Fibroblast of mammary gland (primary cell): ENCODE measurements at regions not wholly inside any gene's neighbourhood (a gene's known extent, or its start where the extent isn't known, plus 50 kb on each side); places are given as distances from the start of the nearest gene placed in this dataset.
"Not testable (repeated sequence)": the region's sequence is repeated elsewhere in the genome, so short reads cannot be mapped to it uniquely, and the experiment has no call there.

Experiments
- DNase-seq: peaks from one replicate; pipeline ENCODE4 v3.0.0-alpha.2; 2010; ENCODE audit warnings: low read depth
- H3K4me3 ChIP-seq: 2 replicates; pipeline ENCODE4 v1.5.1; 2011; ENCODE audit warnings: low read depth, mild to moderate bottlenecking, low read length, moderate library complexity; ENCODE audit not compliant: control insufficient read depth
- CTCF ChIP-seq: conservative IDR thresholded peaks from 2 replicates; pipeline ENCODE4 v1.5.1; 2011; ENCODE audit warnings: low read depth, low read length, inconsistent platforms; ENCODE audit not compliant: control insufficient read depth, insufficient read depth

GRCh38 chr3:151600783-151601182 is 132.9 kb upstream of the AADACL2 start:
- no peak for TF ChIP-seq CTCF
- no peak for DNase-seq
- H3K4me3 ChIP-seq: no peak overlapping the region

DNA sequence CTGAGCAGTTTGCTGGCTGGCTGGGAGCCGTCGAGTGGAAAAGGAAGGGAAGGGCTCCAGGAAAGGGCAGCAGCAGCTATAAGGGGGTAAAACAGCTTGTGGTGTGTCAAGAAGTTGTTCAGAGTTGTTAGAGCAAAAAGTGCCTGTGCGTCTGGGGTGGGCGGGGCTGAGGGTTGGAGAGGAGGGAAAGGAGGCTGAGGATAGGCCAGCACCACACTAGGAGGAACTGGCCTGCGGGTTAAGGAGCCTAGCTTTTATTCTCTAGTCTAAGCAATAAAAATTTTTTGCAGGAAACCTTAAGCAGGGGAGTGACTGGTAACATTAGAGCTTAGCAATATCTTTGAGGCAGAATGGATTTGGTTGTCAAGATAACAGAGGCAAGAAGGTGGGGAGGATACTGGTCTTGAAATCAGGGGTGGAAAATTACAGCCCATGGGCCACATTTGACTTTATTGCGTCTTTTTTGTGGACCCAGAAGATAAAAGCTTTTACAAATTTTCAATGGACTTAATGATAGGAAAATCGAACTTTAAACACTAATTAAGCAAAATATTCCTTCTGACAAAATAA is 134.5 kb upstream of the AADACL2 start:
- no peak overlapping the region for H3K4me3 ChIP-seq
- TF ChIP-seq CTCF: no peak
- DNase-seq: no peak

DNA sequence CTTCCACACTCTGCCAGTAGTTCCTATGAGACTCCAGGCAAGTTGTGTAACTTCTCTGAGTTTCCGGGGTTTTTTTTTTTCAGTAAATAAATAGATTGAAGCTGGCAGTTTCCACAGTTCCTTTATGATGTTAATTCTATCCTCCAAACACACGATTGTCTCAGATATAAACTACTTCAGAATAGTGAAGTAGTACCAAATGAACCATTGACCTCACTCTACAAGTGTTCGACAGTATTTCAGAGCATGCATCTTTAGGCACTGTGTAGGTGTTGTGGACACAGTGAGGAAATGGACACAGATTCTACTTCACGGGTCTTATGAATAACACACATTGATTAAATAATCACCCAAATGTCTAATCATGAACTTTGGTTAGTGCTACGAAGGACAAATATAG is 136.1 kb upstream of the IGSF10 start:
- DNase-seq: no peak
- no peak for TF ChIP-seq CTCF
- no peak overlapping the region for H3K4me3 ChIP-seq

- TF ChIP-seq CTCF: no peak
- H3K4me3 ChIP-seq: no peak overlapping the region
- DNase-seq: peak; percentile 57
Measured at GRCh38 chr3:151593928-151594327, 133.1 kb upstream of the IGSF10 start.

DNA sequence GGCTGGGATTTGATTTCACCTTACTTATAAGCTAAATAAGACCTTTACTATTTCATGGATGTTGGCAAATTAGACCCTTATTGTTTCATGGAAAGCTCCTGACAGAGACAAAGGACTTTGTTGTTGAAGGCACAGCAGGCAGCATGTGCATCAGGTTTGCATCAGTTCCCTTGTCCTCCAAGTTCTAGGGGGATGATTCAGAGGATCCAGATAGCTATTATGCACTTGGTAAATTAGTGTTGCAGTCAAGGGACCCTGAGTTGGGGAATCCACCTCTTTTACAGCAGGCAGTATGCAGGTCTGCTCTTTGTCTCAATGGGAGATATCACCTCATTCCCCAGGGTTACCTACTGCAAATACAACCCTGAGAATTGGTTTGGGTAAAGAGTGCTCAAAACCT is 131.4 kb upstream of the IGSF10 start:
- no peak overlapping the region for H3K4me3 ChIP-seq
- TF ChIP-seq CTCF: no peak
- no peak for DNase-seq

DNA sequence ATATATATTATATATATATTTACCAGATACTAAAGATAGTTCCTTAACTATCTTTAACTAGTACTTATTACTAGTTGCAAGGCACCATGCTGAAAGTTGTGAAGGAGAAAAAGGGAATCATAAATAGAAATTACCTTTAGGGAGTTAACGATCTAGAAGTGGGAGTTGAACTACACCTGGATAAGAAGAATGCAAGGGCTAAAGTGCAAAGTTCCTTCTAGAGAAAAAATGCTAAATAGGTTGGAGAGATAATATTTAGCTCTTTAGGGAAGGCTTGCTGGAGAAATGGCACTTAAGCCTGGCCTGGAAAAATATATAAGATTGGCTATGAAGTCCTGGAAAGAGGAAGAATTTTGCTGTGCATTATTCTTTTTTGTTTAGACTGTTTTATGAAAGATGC is 130.6 kb upstream of the IGSF10 start:
- H3K4me3 ChIP-seq: no peak overlapping the region
- no peak for TF ChIP-seq CTCF
- no peak for DNase-seq

DNA sequence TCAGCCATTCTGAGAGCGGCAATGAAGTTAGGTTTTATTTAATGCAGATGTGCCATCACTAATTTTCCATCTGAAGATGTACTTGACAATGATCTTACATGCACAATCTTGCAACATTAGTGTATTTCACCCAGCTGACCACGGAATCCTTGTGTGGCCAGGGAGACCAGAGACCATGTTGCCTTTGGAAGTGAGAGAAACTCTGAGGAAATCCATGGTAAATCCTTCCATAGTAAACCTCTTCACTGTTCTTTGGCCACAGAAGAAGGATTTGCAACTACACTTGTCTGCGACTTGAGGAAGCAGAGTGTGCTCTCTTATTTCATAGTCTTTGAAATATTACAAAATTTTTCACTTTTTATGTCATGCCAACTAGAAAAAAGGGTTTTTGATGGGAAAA is 128.4 kb upstream of the IGSF10 start:
- peak; percentile 10 for DNase-seq
- no peak for TF ChIP-seq CTCF
- H3K4me3 ChIP-seq: no peak overlapping the region

DNA sequence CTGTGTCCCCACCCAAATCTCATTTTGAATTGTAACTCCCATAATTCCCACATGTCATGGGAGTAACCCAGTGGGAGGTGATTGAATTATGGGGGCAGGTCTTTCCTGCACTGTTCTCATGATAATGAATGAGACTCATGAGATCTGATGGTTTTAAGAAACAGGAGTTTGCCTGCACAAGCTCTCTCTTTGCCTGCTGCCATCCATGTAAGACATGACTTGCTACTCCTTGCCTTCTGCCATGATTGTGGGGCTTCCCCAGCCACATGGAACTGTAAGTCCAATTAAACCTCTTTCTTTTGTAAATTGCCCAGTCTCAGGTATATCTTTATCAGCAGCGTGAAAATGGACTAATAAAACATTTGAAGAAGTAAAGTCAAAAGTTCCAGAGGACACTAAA is 126.8 kb upstream of the IGSF10 start:
- not testable (repeated sequence) for H3K4me3 ChIP-seq, DNase-seq
